ENCODE measurements at regions not wholly inside any gene's neighbourhood (a gene's known extent, or its start where the extent isn't known, plus 50 kb on each side); places are given as distances from the start of the nearest gene placed in this dataset.

- H3K36me3 ChIP-seq (ENCODE audit: insufficient read depth, low read length), result no peaks in the 10 kb centered on the region
- H3K9me3 ChIP-seq (ENCODE audit: insufficient read depth, low read depth, low read length), result no peaks in the 10 kb centered on the region
- no peaks in the 10 kb centered on the region for H4K20me1 ChIP-seq (ENCODE audit: insufficient read depth, low read length, poor library complexity, severe bottlenecking)
- peaks cover 3% of the 10 kb centered on the region for H3K4me1 ChIP-seq (ENCODE audit: insufficient read depth, low read length, poor library complexity, severe bottlenecking)
- no peaks in the 10 kb centered on the region for H3F3A ChIP-seq (ENCODE audit: low read depth)
- no peaks in the 10 kb centered on the region for H3K9me2 ChIP-seq (replicated peaks; ENCODE audit: low read depth, low read length)
- H3K79me2 ChIP-seq (ENCODE audit: insufficient read depth, low read length), result no peaks in the 10 kb centered on the region
- H3K4me2 ChIP-seq (ENCODE audit: low read depth, low read length, poor library complexity, severe bottlenecking), result no peak overlapping the region
- no peak overlapping the region for H3K9ac ChIP-seq (ENCODE audit: low read depth, low read length, poor library complexity, severe bottlenecking)
- TF ChIP-seq CTCF (conservative IDR thresholded peaks at IDR 0.05; ENCODE audit: low read length) (no peak), EZH2phosphoT487 (IDR thresholded peaks at IDR 0.05; ENCODE audit: borderline replicate concordance) (no peak)
- no peak overlapping the region for H3K4me3 ChIP-seq (ENCODE audit: low read length, poor library complexity, severe bottlenecking)
- H3K27me3 ChIP-seq (ENCODE audit: insufficient read depth, low read length, poor library complexity, severe bottlenecking), result no peaks in the 10 kb centered on the region
- no peak overlapping the region for H2AFZ ChIP-seq (ENCODE audit: low read length)
Observed at GRCh38 chr2:234830853-234831252, 121.0 kb upstream of the SH3BP4 start.

- Histone ChIP-seq H3K9me3 (ENCODE audit: insufficient read depth, low read depth, low read length) (no peaks in the 10 kb centered on the region), H3K9me2 (replicated peaks; ENCODE audit: low read depth, low read length) (no peaks in the 10 kb centered on the region), H4K20me1 (ENCODE audit: insufficient read depth, low read length, poor library complexity, severe bottlenecking) (no peaks in the 10 kb centered on the region), H3F3A (ENCODE audit: low read depth) (no peaks in the 10 kb centered on the region), H3K4me3 (ENCODE audit: low read length, poor library complexity, severe bottlenecking) (no peak overlapping the region), H3K27me3 (ENCODE audit: insufficient read depth, low read length, poor library complexity, severe bottlenecking) (no peaks in the 10 kb centered on the region), H3K4me1 (ENCODE audit: insufficient read depth, low read length, poor library complexity, severe bottlenecking) (peaks cover 3% of the 10 kb centered on the region), H3K36me3 (ENCODE audit: insufficient read depth, low read length) (no peaks in the 10 kb centered on the region), H3K79me2 (ENCODE audit: insufficient read depth, low read length) (no peaks in the 10 kb centered on the region), H3K4me2 (ENCODE audit: low read depth, low read length, poor library complexity, severe bottlenecking) (no peak overlapping the region), H3K9ac (ENCODE audit: low read depth, low read length, poor library complexity, severe bottlenecking) (no peak overlapping the region), H2AFZ (ENCODE audit: low read length) (no peak overlapping the region)
- TF ChIP-seq EZH2phosphoT487 (IDR thresholded peaks at IDR 0.05; ENCODE audit: borderline replicate concordance), result no peak
- no peak for TF ChIP-seq CTCF (conservative IDR thresholded peaks at IDR 0.05; ENCODE audit: low read length)
Observed at GRCh38 chr2:234829074-234829455, 122.8 kb upstream of the SH3BP4 start.

GRCh38 chr2:234828382-234829073 is 123.3 kb upstream of the SH3BP4 start:
- H3K9ac ChIP-seq (ENCODE audit: low read depth, low read length, poor library complexity, severe bottlenecking), result no peak overlapping the region
- H2AFZ ChIP-seq (ENCODE audit: low read length), result no peak overlapping the region
- no peaks in the 10 kb centered on the region for H3K9me2 ChIP-seq (replicated peaks; ENCODE audit: low read depth, low read length)
- TF ChIP-seq CTCF (conservative IDR thresholded peaks at IDR 0.05; ENCODE audit: low read length), result no peak
- no peak for TF ChIP-seq EZH2phosphoT487 (IDR thresholded peaks at IDR 0.05; ENCODE audit: borderline replicate concordance)
- H4K20me1 ChIP-seq (ENCODE audit: insufficient read depth, low read length, poor library complexity, severe bottlenecking), result no peaks in the 10 kb centered on the region
- no peaks in the 10 kb centered on the region for H3K79me2 ChIP-seq (ENCODE audit: insufficient read depth, low read length)
- H3F3A ChIP-seq (ENCODE audit: low read depth), result no peaks in the 10 kb centered on the region
- H3K4me2 ChIP-seq (ENCODE audit: low read depth, low read length, poor library complexity, severe bottlenecking), result no peak overlapping the region
- peaks cover 3% of the 10 kb centered on the region for H3K4me1 ChIP-seq (ENCODE audit: insufficient read depth, low read length, poor library complexity, severe bottlenecking)
- H3K36me3 ChIP-seq (ENCODE audit: insufficient read depth, low read length), result no peaks in the 10 kb centered on the region
- H3K4me3 ChIP-seq (ENCODE audit: low read length, poor library complexity, severe bottlenecking), result no peak overlapping the region
- no peaks in the 10 kb centered on the region for H3K27me3 ChIP-seq (ENCODE audit: insufficient read depth, low read length, poor library complexity, severe bottlenecking)
- H3K9me3 ChIP-seq (ENCODE audit: insufficient read depth, low read depth, low read length), result no peaks in the 10 kb centered on the region

Measured in Loucy (cell line).